22Rv1 (cell line): ENCODE measurements at regions not wholly inside any gene's neighbourhood (a gene's known extent, or its start where the extent isn't known, plus 50 kb on each side); places are given as distances from the start of the nearest gene placed in this dataset.
"Not testable (repeated sequence)": the region's sequence is repeated elsewhere in the genome, so short reads cannot be mapped to it uniquely, and the experiment has no call there.

Source experiments
- H3K27ac ChIP-seq: fragments of 450-650 bp; 2 replicates; pipeline ENCODE4 v1.5.1; 2017
- ZFX ChIP-seq: fragments of 450-650 bp; IDR thresholded peaks from 2 replicates; pipeline ENCODE4 v1.6.1; 2017; ENCODE audit warnings: antibody characterized with exemption, borderline replicate concordance
- TF ChIP-seq, protein P1 (sequence below): fragments of 450-650 bp; IDR thresholded peaks from 2 replicates; pipeline ENCODE4 v1.5.1; 2017; ENCODE audit warnings: mild to moderate bottlenecking

DNA sequence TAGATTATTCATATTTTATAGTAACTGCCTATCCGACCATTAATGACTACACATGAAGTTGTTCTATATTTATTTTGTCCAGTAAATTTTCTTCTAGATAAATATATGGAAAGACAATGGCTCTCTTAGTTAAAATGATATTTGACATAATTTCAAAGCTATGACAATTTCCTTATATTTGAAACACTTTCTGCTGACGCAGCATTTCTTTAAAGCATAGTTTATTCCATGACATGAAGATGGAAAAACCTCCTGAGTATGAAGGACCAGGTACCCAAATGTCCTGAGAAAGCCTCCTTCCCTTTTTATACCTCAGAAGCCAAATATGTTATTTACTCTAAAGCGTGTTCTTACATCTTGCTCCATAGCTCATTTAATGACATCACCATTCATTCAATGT is 831.6 kb downstream of the EFNB2 start:
- TF ChIP-seq, protein P1, sequence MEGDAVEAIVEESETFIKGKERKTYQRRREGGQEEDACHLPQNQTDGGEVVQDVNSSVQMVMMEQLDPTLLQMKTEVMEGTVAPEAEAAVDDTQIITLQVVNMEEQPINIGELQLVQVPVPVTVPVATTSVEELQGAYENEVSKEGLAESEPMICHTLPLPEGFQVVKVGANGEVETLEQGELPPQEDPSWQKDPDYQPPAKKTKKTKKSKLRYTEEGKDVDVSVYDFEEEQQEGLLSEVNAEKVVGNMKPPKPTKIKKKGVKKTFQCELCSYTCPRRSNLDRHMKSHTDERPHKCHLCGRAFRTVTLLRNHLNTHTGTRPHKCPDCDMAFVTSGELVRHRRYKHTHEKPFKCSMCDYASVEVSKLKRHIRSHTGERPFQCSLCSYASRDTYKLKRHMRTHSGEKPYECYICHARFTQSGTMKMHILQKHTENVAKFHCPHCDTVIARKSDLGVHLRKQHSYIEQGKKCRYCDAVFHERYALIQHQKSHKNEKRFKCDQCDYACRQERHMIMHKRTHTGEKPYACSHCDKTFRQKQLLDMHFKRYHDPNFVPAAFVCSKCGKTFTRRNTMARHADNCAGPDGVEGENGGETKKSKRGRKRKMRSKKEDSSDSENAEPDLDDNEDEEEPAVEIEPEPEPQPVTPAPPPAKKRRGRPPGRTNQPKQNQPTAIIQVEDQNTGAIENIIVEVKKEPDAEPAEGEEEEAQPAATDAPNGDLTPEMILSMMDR = no peak
- no peak for TF ChIP-seq ZFX

DNA sequence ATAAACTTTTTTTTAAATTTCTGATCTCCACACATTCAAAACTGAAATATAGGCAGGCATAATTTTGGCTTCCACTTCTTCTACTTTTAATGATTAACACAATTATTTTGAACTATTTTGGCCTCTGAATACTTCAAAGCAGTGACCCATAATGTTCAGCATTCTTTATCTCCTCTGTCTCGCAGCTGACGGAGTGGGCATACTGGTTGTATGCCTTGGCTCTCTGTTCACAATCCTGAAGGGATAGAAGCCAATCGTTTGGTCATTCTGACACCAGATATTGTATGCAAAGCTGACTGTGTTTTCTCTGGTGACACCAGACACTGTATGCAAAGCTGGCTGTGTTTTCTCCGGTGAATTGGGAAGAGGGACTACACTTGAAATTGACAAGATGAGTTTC is 833.0 kb downstream of the EFNB2 start:
- TF ChIP-seq ZFX = no peak
- TF ChIP-seq, protein P1 = no peak
- no peak overlapping the region for H3K27ac ChIP-seq

More for the DNA sequence above, 831.6 kb downstream of the EFNB2 start:
- no peak overlapping the region for H3K27ac ChIP-seq

DNA sequence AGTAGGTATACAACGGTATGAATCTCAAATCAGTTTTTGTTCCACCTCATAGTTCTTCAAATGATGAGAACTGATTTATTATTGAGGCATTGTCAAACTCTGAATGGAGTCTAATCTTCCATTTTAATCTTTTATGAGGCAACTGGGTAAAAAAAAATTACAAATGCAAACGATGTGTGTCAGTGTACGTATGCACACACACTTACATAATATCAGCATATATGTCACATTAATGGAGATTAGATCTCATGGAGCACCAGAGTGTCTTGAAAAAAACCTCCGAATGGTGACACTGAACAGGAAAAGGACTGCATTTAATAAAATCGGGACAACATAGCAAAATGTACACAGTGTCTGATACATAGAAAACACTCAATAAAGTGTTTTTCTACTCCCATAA is 842.7 kb downstream of the EFNB2 start:
- H3K27ac ChIP-seq = no peak overlapping the region
- no peak for TF ChIP-seq ZFX
- TF ChIP-seq, protein P1 = no peak

DNA sequence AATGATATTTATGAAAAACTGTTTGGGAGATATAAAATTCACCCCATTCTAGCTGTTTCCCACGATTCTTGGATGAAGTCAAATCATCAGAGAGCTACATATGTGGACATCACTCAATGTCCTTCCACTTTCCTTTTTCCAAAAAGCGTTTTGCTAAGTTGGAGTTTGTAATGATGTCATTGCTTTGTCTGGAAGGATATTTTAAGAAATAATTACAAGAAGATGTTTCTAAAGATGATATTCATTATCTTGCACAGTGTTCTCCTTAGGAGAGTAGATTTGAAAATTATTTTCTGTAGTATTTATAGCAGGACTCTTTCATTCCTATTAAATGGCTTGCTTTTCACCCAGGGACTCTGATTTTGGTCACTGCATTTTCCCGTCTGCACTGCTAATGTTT is 851.2 kb downstream of the EFNB2 start:
- H3K27ac ChIP-seq = no peak overlapping the region
- TF ChIP-seq ZFX = no peak
- TF ChIP-seq, protein P1 = no peak

DNA sequence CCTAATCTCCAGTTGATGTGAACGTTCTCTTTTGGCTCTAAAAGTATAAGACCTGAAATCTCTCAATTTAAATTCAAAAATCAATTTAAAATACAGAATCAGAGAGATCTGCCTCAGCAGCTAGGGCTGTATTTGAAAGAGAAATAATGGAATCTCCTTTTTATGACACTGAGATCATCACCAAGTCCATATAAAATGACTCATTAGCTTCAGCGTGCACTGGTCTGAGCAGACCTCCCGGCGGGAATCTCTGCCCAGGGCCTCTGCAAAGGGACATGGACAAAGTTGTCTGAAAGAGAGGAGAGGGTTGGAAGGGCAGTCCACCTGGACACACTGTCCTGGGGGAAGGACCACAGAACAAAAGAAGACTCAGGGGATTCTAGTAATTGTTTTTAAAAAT is 855.6 kb downstream of the EFNB2 start:
- H3K27ac ChIP-seq = no peak overlapping the region
- TF ChIP-seq, protein P1 = no peak
- TF ChIP-seq ZFX = no peak

DNA sequence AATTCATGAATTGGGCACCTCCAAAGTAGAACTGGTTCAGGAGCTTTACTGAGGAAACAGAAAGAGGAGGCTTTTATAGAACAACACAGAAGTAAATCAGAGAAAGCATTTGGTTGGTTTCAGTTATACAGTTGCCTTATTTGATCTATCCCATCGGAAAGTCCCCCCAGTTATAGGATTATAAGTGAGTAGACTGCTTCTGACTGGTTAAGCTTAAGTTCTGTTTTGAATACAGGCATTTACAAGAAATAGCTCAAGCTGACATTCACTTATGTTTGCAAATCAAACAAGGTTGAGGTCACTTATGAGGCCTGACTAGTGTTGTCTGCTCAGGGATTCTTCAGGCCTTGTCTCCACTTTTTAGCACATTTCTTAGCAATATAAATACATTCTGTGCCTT is 857.4 kb downstream of the EFNB2 start:
- no peak overlapping the region for H3K27ac ChIP-seq
- TF ChIP-seq ZFX = no peak

DNA sequence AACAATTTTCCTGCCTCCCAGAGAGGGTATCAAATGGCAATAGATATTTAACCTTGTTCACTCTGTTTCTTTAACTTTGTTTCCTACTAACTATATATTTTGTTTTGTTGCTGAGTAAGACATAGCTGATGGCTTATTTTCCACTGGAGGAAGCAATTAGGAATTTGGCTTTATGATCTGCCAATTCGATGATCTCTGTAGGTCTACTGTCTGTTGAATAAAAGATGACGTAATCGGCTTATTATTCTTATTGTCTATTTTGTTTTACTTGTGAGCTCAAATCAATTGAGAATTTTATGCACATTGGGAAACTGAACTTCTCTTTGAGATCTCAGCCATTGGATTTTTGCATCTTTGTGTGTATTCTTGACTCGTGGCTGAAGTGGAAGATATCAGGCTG is 862.6 kb downstream of the EFNB2 start:
- TF ChIP-seq, protein P1 = no peak
- TF ChIP-seq ZFX = no peak
- H3K27ac ChIP-seq = no peak overlapping the region

DNA sequence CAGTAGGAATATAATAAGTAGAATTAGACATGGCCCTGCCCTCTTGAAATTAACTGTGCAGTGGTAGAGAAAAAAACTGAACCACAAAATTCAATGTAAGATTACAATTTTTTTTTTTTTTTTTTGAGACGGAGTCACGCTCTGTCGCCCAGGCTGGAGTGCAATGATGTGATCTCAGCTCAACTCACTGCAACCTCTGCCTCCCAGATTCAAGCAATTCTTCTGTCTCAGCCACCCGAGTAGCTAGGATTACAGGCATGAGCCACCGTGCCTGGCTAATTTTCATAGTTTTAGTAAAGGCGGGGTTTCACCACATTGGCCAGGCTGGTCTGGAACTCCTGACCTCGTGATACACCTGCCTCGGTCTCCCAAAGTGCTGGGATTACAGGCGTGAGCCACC is 864.3 kb downstream of the EFNB2 start:
- H3K27ac ChIP-seq = not testable (repeated sequence)
